Keratinocyte (primary cell): ENCODE measurements at regions not wholly inside any gene's neighbourhood (a gene's known extent, or its start where the extent isn't known, plus 50 kb on each side); places are given as distances from the start of the nearest gene placed in this dataset.

Source experiments
- DNase-seq: peaks from one replicate; pipeline ENCODE4 v3.0.0-alpha.2; 2011; ENCODE audit warnings: low read depth, missing footprints, low spot score
- FAIRE-seq: peaks from 2 replicates; lab custom pipeline; 2011; peaks lifted over from hg19 to GRCh38; lab: Jason Lieb, UNC
- H2AFZ ChIP-seq: 2 replicates; pipeline ENCODE4 v1.6.0; 2012; ENCODE audit warnings: low read length, control low read depth, inconsistent platforms; ENCODE audit not compliant: control insufficient read depth
- H3K27ac ChIP-seq: 2 replicates; pipeline ENCODE4 v1.5.1; 2011; ENCODE audit warnings: low read length; ENCODE audit not compliant: control insufficient read depth, insufficient read depth
- H3K27me3 ChIP-seq: 3 replicates; pipeline ENCODE4 v1.6.0; 2011; ENCODE audit warnings: low read length; ENCODE audit not compliant: control insufficient read depth, insufficient read depth; ENCODE audit errors: extremely low read depth
- H3K36me3 ChIP-seq, 2 experiments: 2 replicates in 1 of 2; 3 replicates in 1 of 2; pipeline ENCODE4 v1.5.1; 2011; ENCODE audit warnings: low read length in 2 of 2, mild to moderate bottlenecking in 1 of 2; ENCODE audit not compliant: control insufficient read depth in 2 of 2, insufficient read depth in 2 of 2; ENCODE audit errors: extremely low read depth in 1 of 2
- H3K4me1 ChIP-seq: 3 replicates; pipeline ENCODE4 v1.5.1; 2011; ENCODE audit warnings: low read length; ENCODE audit not compliant: control insufficient read depth, insufficient read depth; ENCODE audit errors: extremely low read depth
- H3K4me2 ChIP-seq: 3 replicates; pipeline ENCODE4 v1.6.0; 2011; ENCODE audit warnings: low read depth, low read length; ENCODE audit not compliant: control insufficient read depth, insufficient read depth; ENCODE audit errors: extremely low read depth
- H3K4me3 ChIP-seq, 3 experiments: fragments of 200-600 bp in 1 of 3; sonication (generic) in 1 of 3; 2 replicates in 2 of 3; 3 replicates in 1 of 3; pipeline ENCODE4 v1.5.1; 2011 to 2016; ENCODE audit warnings: low read length in 3 of 3, mild to moderate bottlenecking in 3 of 3, control low read depth in 2 of 3, inconsistent platforms in 1 of 3, low read depth in 1 of 3, mixed read lengths in 1 of 3, mixed run types in 1 of 3, moderate library complexity in 1 of 3; ENCODE audit not compliant: control insufficient read depth in 2 of 3, insufficient read depth in 2 of 3; ENCODE audit errors: extremely low read depth in 1 of 3
- H3K79me2 ChIP-seq: 2 replicates; pipeline ENCODE4 v1.6.0; 2012; ENCODE audit warnings: low read length; ENCODE audit not compliant: control insufficient read depth, insufficient read depth
- H3K9ac ChIP-seq: 3 replicates; pipeline ENCODE4 v1.6.0; 2011; ENCODE audit warnings: low read length; ENCODE audit not compliant: control insufficient read depth, insufficient read depth; ENCODE audit errors: extremely low read depth
- H3K9me1 ChIP-seq: 3 replicates; pipeline ENCODE4 v1.6.0; 2011; ENCODE audit warnings: low read length; ENCODE audit not compliant: control insufficient read depth, insufficient read depth; ENCODE audit errors: extremely low read depth
- H3K9me3 ChIP-seq: 2 replicates; pipeline ENCODE4 v1.5.1; 2012; ENCODE audit warnings: low read depth, low read length; ENCODE audit not compliant: control insufficient read depth
- H4K20me1 ChIP-seq: 3 replicates; pipeline ENCODE4 v1.6.0; 2011; ENCODE audit warnings: low read length; ENCODE audit not compliant: control insufficient read depth, insufficient read depth; ENCODE audit errors: extremely low read depth
- EZH2 ChIP-seq: IDR thresholded peaks from one replicate; pipeline ENCODE4 v1.6.1; 2012; ENCODE audit warnings: inconsistent platforms, mild to moderate bottlenecking, low read length, moderate library complexity
- dilution Hi-C: fragments of 300-500 bp; cut with MboI; formaldehyde crosslinking; loops from one replicate; pipeline ENCODE4 v1.7.0; 2020; ENCODE audit warnings: low sequenced_read_pairs; ENCODE audit not compliant: extremely low pct_ligation_motif_present
- TF ChIP-seq, protein P1 (sequence below), 3 experiments: IDR thresholded peaks in 1 of 3; conservative IDR thresholded peaks in 1 of 3; optimal IDR thresholded peaks in 1 of 3; 2 replicates in 2 of 3; 3 replicates in 1 of 3; pipeline versions ENCODE3 to v1.5.1; 2011; ENCODE audit warnings: low read length in 3 of 3, mild to moderate bottlenecking in 3 of 3, moderate library complexity in 2 of 3, control low read depth in 1 of 3, inconsistent platforms in 1 of 3; ENCODE audit not compliant: insufficient read depth in 2 of 3; ENCODE audit errors: extremely low read depth in 1 of 3

DNA sequence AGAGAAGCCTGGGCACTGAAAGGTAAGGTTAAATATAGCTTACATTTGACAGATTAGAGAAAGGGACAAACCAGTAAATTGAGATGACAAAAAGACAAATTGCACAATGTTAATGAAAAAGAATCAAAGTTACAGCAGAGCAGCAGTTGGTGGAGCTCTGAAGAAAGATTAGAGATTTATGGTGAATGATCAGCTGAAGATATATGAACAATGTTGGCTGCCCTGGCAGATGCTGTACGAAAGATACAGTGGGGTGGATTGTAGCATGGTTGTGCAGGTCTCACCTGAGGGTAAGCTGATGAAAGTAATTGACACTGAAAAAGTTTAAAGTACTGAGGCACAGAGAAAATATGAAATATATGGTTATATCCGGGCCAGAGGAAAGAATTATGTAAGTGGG is 492.1 kb downstream of the ARHGEF28 start:
- Histone ChIP-seq H3K9ac (no peak overlapping the region), H3K4me2 (no peak overlapping the region), H3K4me3 (no peak overlapping the region), H3K36me3 (no peaks in the 10 kb centered on the region), H3K27ac (no peak overlapping the region), H3K79me2 (no peaks in the 10 kb centered on the region), H4K20me1 (no peaks in the 10 kb centered on the region), H2AFZ (no peak overlapping the region), H3K9me1 (no peaks in the 10 kb centered on the region), H3K9me3 (no peaks in the 10 kb centered on the region), H3K27me3 (no peaks in the 10 kb centered on the region), H3K4me1 (no peaks in the 10 kb centered on the region)
- no peak for TF ChIP-seq EZH2
- TF ChIP-seq, protein P1, sequence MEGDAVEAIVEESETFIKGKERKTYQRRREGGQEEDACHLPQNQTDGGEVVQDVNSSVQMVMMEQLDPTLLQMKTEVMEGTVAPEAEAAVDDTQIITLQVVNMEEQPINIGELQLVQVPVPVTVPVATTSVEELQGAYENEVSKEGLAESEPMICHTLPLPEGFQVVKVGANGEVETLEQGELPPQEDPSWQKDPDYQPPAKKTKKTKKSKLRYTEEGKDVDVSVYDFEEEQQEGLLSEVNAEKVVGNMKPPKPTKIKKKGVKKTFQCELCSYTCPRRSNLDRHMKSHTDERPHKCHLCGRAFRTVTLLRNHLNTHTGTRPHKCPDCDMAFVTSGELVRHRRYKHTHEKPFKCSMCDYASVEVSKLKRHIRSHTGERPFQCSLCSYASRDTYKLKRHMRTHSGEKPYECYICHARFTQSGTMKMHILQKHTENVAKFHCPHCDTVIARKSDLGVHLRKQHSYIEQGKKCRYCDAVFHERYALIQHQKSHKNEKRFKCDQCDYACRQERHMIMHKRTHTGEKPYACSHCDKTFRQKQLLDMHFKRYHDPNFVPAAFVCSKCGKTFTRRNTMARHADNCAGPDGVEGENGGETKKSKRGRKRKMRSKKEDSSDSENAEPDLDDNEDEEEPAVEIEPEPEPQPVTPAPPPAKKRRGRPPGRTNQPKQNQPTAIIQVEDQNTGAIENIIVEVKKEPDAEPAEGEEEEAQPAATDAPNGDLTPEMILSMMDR (optimal IDR thresholded peaks at IDR 0.05 in 1 of 3, IDR thresholded peaks at IDR 0.05 in 1 of 3, conservative IDR thresholded peaks at IDR 0.05 in 1 of 3; ENCODE audit: extremely low read depth in 1 of 3, insufficient read depth in 2 of 3, low read length in 3 of 3) = no peak
- FAIRE-seq (no peak), DNase-seq (no peak)
- dilution Hi-C loops = no loop called here

GRCh38 chr5:74116984-74117383 is 491.0 kb downstream of the ARHGEF28 start:
- H4K20me1 ChIP-seq = no peaks in the 10 kb centered on the region
- no peaks in the 10 kb centered on the region for H3K4me1 ChIP-seq
- no peak overlapping the region for H3K4me3 ChIP-seq
- no peaks in the 10 kb centered on the region for H3K79me2 ChIP-seq
- no peak for TF ChIP-seq EZH2
- TF ChIP-seq, protein P1 (optimal IDR thresholded peaks at IDR 0.05 in 1 of 3, IDR thresholded peaks at IDR 0.05 in 1 of 3, conservative IDR thresholded peaks at IDR 0.05 in 1 of 3; ENCODE audit: extremely low read depth in 1 of 3, insufficient read depth in 2 of 3, low read length in 3 of 3) = no peak
- dilution Hi-C loops = no loop called here
- H3K9ac ChIP-seq = no peak overlapping the region
- no peak overlapping the region for H3K4me2 ChIP-seq
- no peaks in the 10 kb centered on the region for H3K9me3 ChIP-seq
- H3K9me1 ChIP-seq = no peaks in the 10 kb centered on the region
- no peak for DNase-seq
- H3K27me3 ChIP-seq = no peaks in the 10 kb centered on the region
- no peak for FAIRE-seq
- H3K36me3 ChIP-seq = no peaks in the 10 kb centered on the region
- no peak overlapping the region for H3K27ac ChIP-seq
- H2AFZ ChIP-seq = no peak overlapping the region
